GM19351 (cell line): ENCODE measurements at regions not wholly inside any gene's neighbourhood (a gene's known extent, or its start where the extent isn't known, plus 50 kb on each side); places are given as distances from the start of the nearest gene placed in this dataset.

Experiments
- ATAC-seq: cut with Tn5 transposase; IDR thresholded peaks from one replicate; pipeline ENCODE4 v1.9.1; 2021; ENCODE audit warnings: mild to moderate bottlenecking, moderate library complexity; ENCODE audit not compliant: unreplicated experiment

- ATAC-seq, result no peak
Observed at GRCh38 chr16:79337906-79338305, 262.6 kb downstream of the MAF start.

- no peak for ATAC-seq
Observed at GRCh38 chr16:79336437-79337229, 263.9 kb downstream of the MAF start.

GRCh38 chr16:79334127-79334526, 266.4 kb downstream of the MAF start:
- ATAC-seq, result no peak

GRCh38 chr16:79331066-79331465, 269.5 kb downstream of the MAF start:
- no peak for ATAC-seq

GRCh38 chr16:79329967-79330366, 270.6 kb downstream of the MAF start:
- no peak for ATAC-seq

- no peak for ATAC-seq
Observed at GRCh38 chr16:79329166-79329521, 271.4 kb downstream of the MAF start.

GRCh38 chr16:79328402-79329165, 272.0 kb downstream of the MAF start:
- ATAC-seq, result no peak

GRCh38 chr16:79327836-79328235, 272.7 kb downstream of the MAF start:
- no peak for ATAC-seq

GRCh38 chr16:79326549-79326948, 274.0 kb downstream of the MAF start:
- ATAC-seq, result no peak

GRCh38 chr16:79325226-79325945, 275.2 kb downstream of the MAF start:
- no peak for ATAC-seq

- no peak for ATAC-seq
Observed at GRCh38 chr16:79320956-79321355, 279.6 kb downstream of the MAF start.

- ATAC-seq, result no peak
Observed at GRCh38 chr16:79318143-79318899, 282.2 kb downstream of the MAF start.

GRCh38 chr16:79317521-79317920, 283.0 kb downstream of the MAF start:
- ATAC-seq, result no peak

GRCh38 chr16:79317026-79317425, 283.5 kb downstream of the MAF start:
- ATAC-seq, result no peak

- peak; percentile 92 for ATAC-seq
Observed at GRCh38 chr16:79316004-79316458, 284.5 kb downstream of the MAF start.

- no peak for ATAC-seq
Observed at GRCh38 chr16:79312502-79312901, 288.0 kb downstream of the MAF start.

- no peak for ATAC-seq
Observed at GRCh38 chr16:79310710-79311109, 289.8 kb downstream of the MAF start.

GRCh38 chr16:79309606-79310005, 290.9 kb downstream of the MAF start:
- ATAC-seq, result no peak

- ATAC-seq, result no peak
Observed at GRCh38 chr16:79307214-79307613, 293.3 kb downstream of the MAF start.

- no peak for ATAC-seq
Observed at GRCh38 chr16:79305074-79305473, 295.5 kb downstream of the MAF start.

- no peak for ATAC-seq
Observed at GRCh38 chr16:79303959-79304387, 296.6 kb downstream of the MAF start.
